H9 (cell line): ENCODE measurements at regions not wholly inside any gene's neighbourhood (a gene's known extent, or its start where the extent isn't known, plus 50 kb on each side); places are given as distances from the start of the nearest gene placed in this dataset.

ENCODE experiments used
- DNase-seq: peaks from one replicate; pipeline ENCODE4 v3.0.0-alpha.2; 2017
- H2AFZ ChIP-seq: one replicate; pipeline ENCODE4 v1.6.1; 2013; ENCODE audit warnings: mild to moderate bottlenecking, low read length, control low read depth, moderate library complexity
- H2AK5ac ChIP-seq: 2 replicates; pipeline ENCODE4 v1.6.1; 2013; ENCODE audit warnings: low read length, control low read depth, mixed read lengths; ENCODE audit not compliant: insufficient read length
- H2BK120ac ChIP-seq: one replicate; pipeline ENCODE4 v1.6.1; 2013; ENCODE audit warnings: low read depth, mild to moderate bottlenecking, low read length, control low read depth, inconsistent platforms; ENCODE audit not compliant: poor library complexity, severe bottlenecking
- H2BK12ac ChIP-seq: 2 replicates; pipeline ENCODE4 v1.6.1; 2013; ENCODE audit warnings: low read length, control low read depth, mixed read lengths, low read depth; ENCODE audit not compliant: insufficient read length
- H2BK15ac ChIP-seq: 2 replicates; pipeline ENCODE4 v1.6.1; 2013; ENCODE audit warnings: low read depth, low read length, control low read depth
- H2BK20ac ChIP-seq: one replicate; pipeline ENCODE4 v1.6.1; 2013; ENCODE audit warnings: low read depth, mild to moderate bottlenecking, low read length, control low read depth, inconsistent platforms; ENCODE audit not compliant: poor library complexity, severe bottlenecking
- H2BK5ac ChIP-seq: 2 replicates; pipeline ENCODE4 v1.6.1; 2013; ENCODE audit warnings: low read length, control low read depth, mixed read lengths; ENCODE audit not compliant: insufficient read length
- H3K14ac ChIP-seq: 2 replicates; pipeline ENCODE4 v1.6.1; 2013; ENCODE audit warnings: low read length, control low read depth; ENCODE audit not compliant: insufficient read depth
- H3K18ac ChIP-seq: 2 replicates; pipeline ENCODE4 v1.6.1; 2013; ENCODE audit warnings: low read depth, mild to moderate bottlenecking, mixed read lengths, low read length, control low read depth; ENCODE audit not compliant: insufficient read length
- H3K23ac ChIP-seq: 2 replicates; pipeline ENCODE4 v1.6.1; 2013; ENCODE audit warnings: low read length, control low read depth, mixed read lengths, low read depth; ENCODE audit not compliant: insufficient read length
- H3K23me2 ChIP-seq: 2 replicates; pipeline ENCODE4 v1.6.1; 2013; ENCODE audit warnings: low read depth, mild to moderate bottlenecking, mixed read lengths, low read length, control low read depth; ENCODE audit not compliant: insufficient read length, poor library complexity, severe bottlenecking
- H3K27ac ChIP-seq: 2 replicates; pipeline ENCODE4 v1.5.1; 2013; ENCODE audit warnings: low read length, control low read depth, mixed read lengths, low read depth; ENCODE audit not compliant: insufficient read length
- H3K27me3 ChIP-seq: 2 replicates; pipeline ENCODE4 v1.6.1; 2013; ENCODE audit warnings: low read length, control low read depth, inconsistent platforms; ENCODE audit not compliant: insufficient read depth
- H3K4ac ChIP-seq: 2 replicates; pipeline ENCODE4 v1.6.1; 2013; ENCODE audit warnings: low read depth, mild to moderate bottlenecking, control low read depth, inconsistent platforms, low read length, moderate library complexity
- H3K4me1 ChIP-seq: 2 replicates; pipeline ENCODE4 v1.6.1; 2013; ENCODE audit warnings: low read length, control low read depth, inconsistent platforms; ENCODE audit not compliant: insufficient read depth
- H3K4me2 ChIP-seq: 2 replicates; pipeline ENCODE4 v1.6.1; 2013; ENCODE audit warnings: low read length, control low read depth, mixed read lengths; ENCODE audit not compliant: insufficient read length, insufficient read depth
- H3K56ac ChIP-seq: 2 replicates; pipeline ENCODE4 v1.6.1; 2013; ENCODE audit warnings: low read depth, mild to moderate bottlenecking, mixed read lengths, low read length, control low read depth; ENCODE audit not compliant: insufficient read length
- H3K79me1 ChIP-seq: 2 replicates; pipeline ENCODE4 v1.6.1; 2013; ENCODE audit warnings: low read depth, mild to moderate bottlenecking, moderate library complexity, low read length, control low read depth, inconsistent platforms; ENCODE audit not compliant: insufficient read depth, poor library complexity, severe bottlenecking
- H3K79me2 ChIP-seq: 2 replicates; pipeline ENCODE4 v1.6.1; 2013; ENCODE audit warnings: low read length, control low read depth, inconsistent platforms; ENCODE audit not compliant: insufficient read depth
- H3K9ac ChIP-seq: 2 replicates; pipeline ENCODE4 v1.6.1; 2013; ENCODE audit warnings: low read length, control low read depth, mixed read lengths; ENCODE audit not compliant: insufficient read length; ENCODE audit errors: extremely low read depth
- H3K9me3 ChIP-seq: one replicate; pipeline ENCODE4 v1.6.1; 2013; ENCODE audit warnings: low read depth, low read length, inconsistent platforms; ENCODE audit not compliant: control insufficient read depth
- H3T11ph ChIP-seq: one replicate; pipeline ENCODE4 v1.6.1; 2013; ENCODE audit warnings: mild to moderate bottlenecking, low read length, control low read depth, inconsistent platforms
- H4K20me1 ChIP-seq: one replicate; pipeline ENCODE4 v1.6.1; 2013; ENCODE audit not compliant: control insufficient read depth, insufficient read length, insufficient read depth
- H4K5ac ChIP-seq: 2 replicates; pipeline ENCODE4 v1.6.1; 2013; ENCODE audit warnings: low read depth, mild to moderate bottlenecking, mixed read lengths, low read length, control low read depth; ENCODE audit not compliant: insufficient read length
- H4K8ac ChIP-seq: replicated peaks from 2 replicates; pipeline ENCODE4 v1.6.1; 2013; ENCODE audit warnings: low read length, control low read depth, mixed read lengths, low read depth; ENCODE audit not compliant: insufficient read length
- H4K91ac ChIP-seq: 2 replicates; pipeline ENCODE4 v1.6.1; 2013; ENCODE audit warnings: low read depth, mild to moderate bottlenecking, moderate library complexity, mixed read lengths, low read length, control low read depth; ENCODE audit not compliant: insufficient read length
- H3K27ac Mint-ChIP-seq, 3 experiments: 2 replicates in 2 of 3; 3 replicates in 1 of 3; pipeline ENCODE4 v1.8.0; 2020 to 2021; ENCODE audit warnings: mixed read lengths in 3 of 3, mild to moderate bottlenecking in 1 of 3, moderate library complexity in 1 of 3
- H3K27me3 Mint-ChIP-seq: 2 replicates; pipeline ENCODE4 v1.8.0; 2021; ENCODE audit warnings: low read depth, mild to moderate bottlenecking, moderate library complexity, mixed read lengths
- H3K36me3 Mint-ChIP-seq, 3 experiments: 2 replicates in 2 of 3; 3 replicates in 1 of 3; pipeline ENCODE4 v1.8.0; 2020 to 2021; ENCODE audit warnings: low read depth in 3 of 3, mixed read lengths in 3 of 3; ENCODE audit not compliant: insufficient read depth in 1 of 3
- H3K4me1 Mint-ChIP-seq, 2 experiments: 2 replicates each; pipeline ENCODE4 v1.8.0; 2020; ENCODE audit warnings: mixed read lengths in 2 of 2
- H3K4me3 Mint-ChIP-seq, 2 experiments: 2 replicates in 1 of 2; 3 replicates in 1 of 2; pipeline ENCODE4 v1.8.0; 2020 to 2021; ENCODE audit warnings: mild to moderate bottlenecking in 2 of 2, mixed read lengths in 2 of 2, moderate library complexity in 1 of 2
- H3K9me3 Mint-ChIP-seq, 2 experiments: 2 replicates in 1 of 2; 3 replicates in 1 of 2; pipeline ENCODE4 v1.8.0; 2020; ENCODE audit warnings: mild to moderate bottlenecking in 2 of 2, mixed read lengths in 2 of 2, moderate library complexity in 1 of 2
- CTCF ChIP-seq: fragments of 200-600 bp; sonication (generic); conservative IDR thresholded peaks from 3 replicates; pipeline ENCODE4 v1.8.0; 2021; ENCODE audit warnings: antibody characterized with exemption, mild to moderate bottlenecking
- WGBS: extraction: QIAGEN DNeasy Blood & Tissue Kit; methylation state at CpG from one replicate; pipeline ENCODE4 v1.1.7; 2013; ENCODE audit warnings: missing lambda C conversion rate, low lambda C conversion rate, mixed read lengths; ENCODE audit not compliant: insufficient read length; ENCODE audit errors: extremely low coverage; 5-methylcytosine and 5-hydroxymethylcytosine counted together

GRCh38 chr1:112769611-112770010 is 54.5 kb upstream of the PPM1J start:
- H4K5ac ChIP-seq = no peak overlapping the region
- no peak overlapping the region for H3K27ac ChIP-seq
- no peaks in the 10 kb centered on the region for H3K23me2 ChIP-seq
- no peak overlapping the region for H3T11ph ChIP-seq
- peaks cover 22 to 23% of the 10 kb centered on the region in 2 experiments for H3K4me1 Mint-ChIP-seq
- no peaks in the 10 kb centered on the region for H3K27me3 ChIP-seq
- no peak overlapping the region for H4K8ac ChIP-seq
- no peak overlapping the region for H3K14ac ChIP-seq
- peaks cover 0 to 14% (median 0%) of the 10 kb centered on the region in 3 experiments; a peak in 5 of 7 replicates for H3K36me3 Mint-ChIP-seq
- H4K20me1 ChIP-seq = no peaks in the 10 kb centered on the region
- H3K4me3 Mint-ChIP-seq = no peak overlapping the region
- H2BK20ac ChIP-seq = no peak overlapping the region
- H4K91ac ChIP-seq = no peak overlapping the region
- no peak for TF ChIP-seq CTCF
- H3K79me2 ChIP-seq = no peaks in the 10 kb centered on the region
- no peak overlapping the region for H3K56ac ChIP-seq
- no peak overlapping the region for H2BK12ac ChIP-seq
- H3K27me3 Mint-ChIP-seq = no peaks in the 10 kb centered on the region; the same call in 1 of the 2 replicates
- no peak overlapping the region for H2BK120ac ChIP-seq
- H3K4me2 ChIP-seq = no peak overlapping the region
- no peak overlapping the region for H3K27ac Mint-ChIP-seq
- H3K9me3 ChIP-seq = no peaks in the 10 kb centered on the region
- no peak for DNase-seq
- no peak overlapping the region for H2AK5ac ChIP-seq
- WGBS = no CpG with 5 or more reads among the region's 4 CpGs
- 0 out of 2 replicates have a peak, but pooled peaks cover 2% of the 10 kb centered on the region for H3K4me1 ChIP-seq
- H2BK15ac ChIP-seq = no peak overlapping the region
- H2AFZ ChIP-seq = no peak overlapping the region
- no peak overlapping the region for H3K18ac ChIP-seq
- H3K9me3 Mint-ChIP-seq = peaks cover 6 to 15% of the 10 kb centered on the region in 2 experiments; a peak in 3 of 5 replicates
- no peak overlapping the region for H2BK5ac ChIP-seq
- H3K4ac ChIP-seq = no peak overlapping the region
- no peak overlapping the region for H3K23ac ChIP-seq
- no peak overlapping the region for H3K9ac ChIP-seq
- no peaks in the 10 kb centered on the region for H3K79me1 ChIP-seq
